Body of pancreas (tissue), 4 donors: ENCODE measurements at regions not wholly inside any gene's neighbourhood (a gene's known extent, or its start where the extent isn't known, plus 50 kb on each side); places are given as distances from the start of the nearest gene placed in this dataset.

Experiments
- ATAC-seq: fragments of 150-250 bp; one replicate; pipeline ENCODE4 v1.9.1; 2016
- DNase-seq, 4 donors: peaks; one replicate each; pipeline ENCODE4 v3.0.0-alpha.2; 2019
- H3K27ac ChIP-seq, 4 donors: fragments of 200-600 bp; sonication (generic); 1 replicate in 3 of 4; 2 replicates in 1 of 4; pipeline versions ENCODE4 v1.5.1 to v1.6.1; 2016 to 2019; ENCODE audit warnings: mild to moderate bottlenecking in 1 of 4, mixed read lengths in 1 of 4, moderate library complexity in 1 of 4
- H3K27me3 ChIP-seq, 2 donors: fragments of 200-600 bp; sonication (generic); one replicate each; pipeline ENCODE4 v1.6.0; 2016; ENCODE audit warnings: mild to moderate bottlenecking in 1 of 2
- H3K36me3 ChIP-seq, 2 donors: fragments of 200-600 bp; sonication (generic); replicated peaks in 1 of 2; 2 replicates each; pipeline ENCODE4 v1.5.1; 2016; ENCODE audit warnings: low read depth in 2 of 2; ENCODE audit not compliant: insufficient read depth in 1 of 2
- H3K4me1 ChIP-seq: fragments of 200-600 bp; sonication (generic); one replicate; pipeline ENCODE4 v1.6.0; 2016
- H3K4me3 ChIP-seq, 2 donors: fragments of 200-600 bp; sonication (generic); 1 replicate in 1 of 2; 2 replicates in 1 of 2; pipeline ENCODE4 v1.5.1; 2016 to 2019
- H3K9me3 ChIP-seq, 3 donors: fragments of 200-600 bp; sonication (generic); 1 replicate in 2 of 3; 2 replicates in 1 of 3; pipeline ENCODE4 v1.5.1; 2016
- POLR2A ChIP-seq, 3 donors: fragments of 450-650 bp; IDR thresholded peaks; one replicate each; pipeline ENCODE4 v1.6.1; 2016; ENCODE audit warnings: antibody characterized with exemption in 3 of 3, mild to moderate bottlenecking in 2 of 3
- WGBS, 2 donors: methylation state at CpG; one replicate each; pipeline ENCODE4 v1.1.5; 2017; 5-methylcytosine and 5-hydroxymethylcytosine counted together
- intact Hi-C: fragments of 100-400 bp; cut with DNase I; formaldehyde crosslinking; loops from one replicate; pipeline ENCODE4 v1.15.1; 2023
- TF ChIP-seq, protein P1 (sequence below), 7 experiments: fragments of 450-650 bp in 4 of 7; fragments of 200-600 bp in 3 of 7; sonication (generic) in 3 of 7; IDR thresholded peaks; one replicate each; pipeline ENCODE4 v1.5.1; 2016 to 2019; ENCODE audit warnings: antibody characterized with exemption in 7 of 7

DNA sequence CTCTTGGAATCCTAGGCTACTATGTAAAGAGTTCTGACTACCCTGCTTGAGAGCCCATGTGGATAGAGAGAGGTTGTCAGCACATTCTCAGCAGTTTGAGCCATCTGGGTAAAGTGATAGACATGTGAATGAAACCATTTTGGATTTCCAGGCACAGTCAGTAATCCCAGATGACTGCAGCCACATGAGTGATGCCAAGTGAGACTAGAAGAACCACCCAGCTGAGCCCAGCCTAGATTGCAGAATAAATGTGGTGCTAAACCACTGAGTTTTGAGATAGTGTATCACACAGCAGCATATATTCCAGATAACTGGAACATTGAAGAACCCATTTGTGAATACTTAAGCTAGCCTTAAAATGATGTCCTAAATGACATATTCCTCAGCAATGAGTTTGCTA is 166.2 kb downstream of the ATP6V1G3 start:
- intact Hi-C loops = no loop called here

DNA sequence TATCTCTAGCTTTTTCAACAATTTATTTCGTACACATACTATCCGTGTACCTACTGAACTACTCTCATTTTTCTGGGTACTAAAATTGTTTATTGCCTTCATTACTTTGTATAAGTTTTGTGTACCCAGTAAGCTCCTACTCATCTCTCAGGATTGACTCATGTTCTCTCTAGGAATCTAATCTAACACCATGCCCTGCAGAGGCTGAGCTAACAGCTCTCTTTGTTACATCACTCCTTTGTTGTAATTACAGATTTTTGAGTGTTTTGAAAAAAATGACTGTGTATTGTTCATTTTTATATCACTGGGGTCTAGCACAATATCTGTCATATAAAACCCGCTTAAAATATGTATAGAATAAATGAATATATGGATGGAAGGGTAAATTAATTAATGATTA is 167.1 kb downstream of the ATP6V1G3 start:
- Histone ChIP-seq H3K27me3 (no peaks in the 10 kb centered on the region), H3K27ac (no peak overlapping the region), H3K9me3 (peaks cover 0 to 6% (median 0%) of the 10 kb centered on the region in 3 donors), H3K4me1 (no peaks in the 10 kb centered on the region), H3K4me3 (no peak overlapping the region), H3K36me3 (no peaks in the 10 kb centered on the region)
- intact Hi-C loops = no loop called here
- no peak for ATAC-seq
- WGBS, 2 donors = 61 to 73% methylated on average over 3 of the region's 3 CpGs
- TF ChIP-seq POLR2A (IDR thresholded peaks at IDR 0.05) = no peak
- TF ChIP-seq, protein P1, sequence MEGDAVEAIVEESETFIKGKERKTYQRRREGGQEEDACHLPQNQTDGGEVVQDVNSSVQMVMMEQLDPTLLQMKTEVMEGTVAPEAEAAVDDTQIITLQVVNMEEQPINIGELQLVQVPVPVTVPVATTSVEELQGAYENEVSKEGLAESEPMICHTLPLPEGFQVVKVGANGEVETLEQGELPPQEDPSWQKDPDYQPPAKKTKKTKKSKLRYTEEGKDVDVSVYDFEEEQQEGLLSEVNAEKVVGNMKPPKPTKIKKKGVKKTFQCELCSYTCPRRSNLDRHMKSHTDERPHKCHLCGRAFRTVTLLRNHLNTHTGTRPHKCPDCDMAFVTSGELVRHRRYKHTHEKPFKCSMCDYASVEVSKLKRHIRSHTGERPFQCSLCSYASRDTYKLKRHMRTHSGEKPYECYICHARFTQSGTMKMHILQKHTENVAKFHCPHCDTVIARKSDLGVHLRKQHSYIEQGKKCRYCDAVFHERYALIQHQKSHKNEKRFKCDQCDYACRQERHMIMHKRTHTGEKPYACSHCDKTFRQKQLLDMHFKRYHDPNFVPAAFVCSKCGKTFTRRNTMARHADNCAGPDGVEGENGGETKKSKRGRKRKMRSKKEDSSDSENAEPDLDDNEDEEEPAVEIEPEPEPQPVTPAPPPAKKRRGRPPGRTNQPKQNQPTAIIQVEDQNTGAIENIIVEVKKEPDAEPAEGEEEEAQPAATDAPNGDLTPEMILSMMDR (IDR thresholded peaks at IDR 0.05) = no peak
- no peak for DNase-seq

More for the DNA sequence above, 166.2 kb downstream of the ATP6V1G3 start:
- no peaks in the 10 kb centered on the region for H3K27me3 ChIP-seq
- H3K9me3 ChIP-seq = peaks cover 0 to 6% (median 0%) of the 10 kb centered on the region in 3 donors
- H3K36me3 ChIP-seq = no peaks in the 10 kb centered on the region
- DNase-seq (no peak), ATAC-seq (no peak)
- TF ChIP-seq, protein P1 (IDR thresholded peaks at IDR 0.05) = no peak
- TF ChIP-seq POLR2A (IDR thresholded peaks at IDR 0.05) = no peak
- no peak overlapping the region for H3K4me3 ChIP-seq
- H3K27ac ChIP-seq = no peak overlapping the region
- no peaks in the 10 kb centered on the region for H3K4me1 ChIP-seq
